Stimulated activated CD4-positive, alpha-beta T cell treated with anti-CD3 and anti-CD28 coated beads, Interleukin-12 subunit alpha, Interleukin-12 subunit beta, amount 100 ng/mL, for 48 hours (primary cell): ENCODE measurements at regions not wholly inside any gene's neighbourhood (a gene's known extent, or its start where the extent isn't known, plus 50 kb on each side); places are given as distances from the start of the nearest gene placed in this dataset.
A peak's percentile ranks its signal among the peaks of the same experiment; 100 is the strongest.
"Not testable (repeated sequence)": the region's sequence is repeated elsewhere in the genome, so short reads cannot be mapped to it uniquely, and the experiment has no call there.

Experiments
- DNase-seq, 3 donors: peaks; one replicate each; pipeline ENCODE4 v3.0.0-alpha.2; 2020; ENCODE audit warnings: low read depth in 2 of 3, low spot score in 1 of 3

DNA sequence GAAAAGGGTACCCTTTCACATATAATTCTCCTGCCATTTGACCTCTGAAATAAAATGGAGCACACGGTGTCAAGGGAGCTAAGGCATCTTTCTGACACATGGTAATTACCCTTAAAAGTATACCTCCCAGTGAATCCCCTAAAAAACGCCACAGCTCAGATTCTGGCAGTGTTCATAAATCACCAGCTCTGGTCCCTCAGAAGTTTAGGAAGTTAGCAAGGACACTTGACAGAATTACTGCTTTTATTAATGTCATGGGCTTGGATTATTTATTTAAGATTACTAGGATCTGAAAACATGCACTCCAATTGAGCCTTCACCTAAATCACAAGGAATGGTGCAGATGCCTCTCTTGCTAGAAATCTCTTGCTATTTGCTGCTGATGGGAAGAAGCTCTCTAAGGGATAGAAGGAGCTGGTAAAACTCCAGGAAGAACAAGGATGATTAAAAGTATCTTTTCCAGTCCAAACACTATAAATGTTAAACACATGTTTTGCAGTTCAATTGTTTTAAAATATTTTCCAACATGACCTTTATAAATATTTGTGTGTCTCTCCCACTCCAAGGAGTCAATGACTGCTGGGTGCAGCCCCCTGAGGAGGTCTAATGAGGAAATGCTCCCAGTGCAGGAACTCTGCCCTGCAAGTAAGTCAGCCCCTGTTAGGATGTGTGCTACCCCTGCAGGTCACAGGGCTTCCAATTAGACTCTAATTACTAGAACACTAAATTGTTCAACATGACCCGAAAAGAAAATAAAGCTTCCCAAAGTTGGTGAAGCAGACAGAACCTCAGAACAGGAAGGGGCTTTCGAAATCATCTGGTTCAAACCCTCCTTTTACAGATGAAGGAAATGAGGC, 230.3 kb downstream of the TFAP2A start:
- DNase-seq, result no peak

DNA sequence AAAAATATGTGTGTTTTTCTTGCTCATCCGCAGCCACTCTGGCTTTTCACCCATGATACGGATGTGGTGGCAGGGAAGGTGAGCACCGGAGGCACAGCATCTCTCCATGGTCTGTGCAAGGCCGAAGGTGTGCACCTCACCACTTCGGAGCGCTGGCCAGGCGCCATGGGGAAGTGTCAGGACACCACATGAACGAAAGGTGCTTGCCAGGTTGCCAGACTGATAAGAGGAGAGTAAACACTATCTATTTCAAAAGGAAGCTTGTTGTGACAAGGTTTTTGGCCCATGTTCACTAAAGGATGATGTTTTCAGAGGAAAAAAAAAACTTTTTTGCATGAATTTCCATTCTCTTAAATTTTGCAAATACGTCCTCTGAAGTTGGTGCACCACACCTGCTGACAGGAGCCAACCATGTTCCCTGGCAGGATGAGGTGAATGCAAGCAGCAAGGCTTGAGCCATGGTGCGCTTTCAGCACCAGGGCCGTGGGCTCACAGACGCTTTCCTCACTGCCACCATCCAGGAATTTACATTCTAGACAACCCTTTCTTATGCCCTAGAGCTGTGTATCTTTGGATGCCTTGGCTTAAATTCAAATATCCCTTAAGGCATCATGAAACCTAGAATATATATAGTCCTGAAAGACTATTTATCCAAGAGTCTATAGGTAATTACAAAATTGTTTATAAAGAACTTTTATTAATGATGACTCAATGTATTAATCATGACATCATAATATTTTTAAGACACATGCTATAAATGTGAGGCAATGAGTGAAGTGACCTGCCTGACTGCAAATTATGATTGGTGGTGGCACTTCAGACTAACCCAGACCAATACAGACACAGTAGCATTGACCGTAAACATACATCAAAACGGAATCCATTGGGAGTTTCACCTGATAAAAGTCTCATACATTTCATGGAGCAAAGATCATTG, 234.5 kb downstream of the TFAP2A start:
- DNase-seq, result no peak

DNA sequence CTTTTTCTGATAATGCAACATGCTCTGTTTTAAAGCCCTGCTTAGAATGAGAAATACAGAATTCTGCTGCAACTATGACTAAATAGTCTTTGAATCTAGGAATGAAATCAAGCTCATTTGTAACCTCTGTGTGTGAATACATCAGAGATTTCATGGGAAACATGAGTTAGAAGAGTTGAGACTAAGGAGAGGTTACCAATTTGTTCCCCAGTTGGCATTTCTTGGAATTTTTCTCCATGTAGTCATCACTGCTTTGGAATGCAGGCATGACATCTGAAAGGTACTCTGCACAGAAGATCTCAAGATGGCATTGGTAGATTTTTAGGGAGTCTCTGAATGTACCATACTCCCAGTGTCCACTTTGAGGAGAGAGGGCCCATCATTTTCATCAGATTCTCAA, 237.2 kb downstream of the TFAP2A start:
- DNase-seq, result no peak

DNA sequence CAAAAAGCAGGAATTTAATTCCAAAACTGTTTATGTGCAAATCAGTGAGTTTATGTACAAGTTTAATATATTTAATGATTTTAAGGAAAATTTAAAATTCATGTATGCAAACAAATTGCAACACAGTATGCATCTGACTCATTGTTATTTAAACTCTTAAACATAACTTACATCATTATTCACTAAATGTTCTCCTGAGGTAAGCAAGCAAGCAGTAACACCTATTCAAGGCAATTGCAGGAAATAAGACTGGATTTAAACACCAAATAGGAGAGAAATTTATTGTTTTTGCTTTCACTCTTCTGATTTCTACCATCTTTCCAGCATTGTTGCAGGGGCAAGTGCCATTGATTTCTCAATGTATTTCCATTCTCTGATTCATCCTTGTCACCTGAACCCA, 239.5 kb downstream of the TFAP2A start:
- DNase-seq, result no peak

DNA sequence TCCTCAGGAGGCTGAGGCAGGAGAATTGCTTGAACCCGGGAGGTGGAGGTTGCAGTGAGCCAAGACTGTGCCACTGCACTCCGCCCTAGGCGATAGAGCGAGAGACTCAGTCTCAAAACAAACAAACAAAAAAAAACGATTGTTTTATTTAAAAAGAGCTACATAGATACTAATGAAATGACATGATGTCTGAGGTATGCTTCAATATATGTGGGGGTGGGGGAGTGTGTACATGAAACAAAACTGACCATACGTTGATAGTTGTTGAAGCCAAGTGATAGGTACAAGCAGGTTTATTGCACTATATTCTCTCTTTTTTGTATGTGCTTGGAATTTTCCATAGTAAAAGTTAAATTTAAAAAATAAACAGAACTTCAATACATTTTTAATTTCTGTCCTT, 240.1 kb downstream of the TFAP2A start:
- DNase-seq, result no peak

DNA sequence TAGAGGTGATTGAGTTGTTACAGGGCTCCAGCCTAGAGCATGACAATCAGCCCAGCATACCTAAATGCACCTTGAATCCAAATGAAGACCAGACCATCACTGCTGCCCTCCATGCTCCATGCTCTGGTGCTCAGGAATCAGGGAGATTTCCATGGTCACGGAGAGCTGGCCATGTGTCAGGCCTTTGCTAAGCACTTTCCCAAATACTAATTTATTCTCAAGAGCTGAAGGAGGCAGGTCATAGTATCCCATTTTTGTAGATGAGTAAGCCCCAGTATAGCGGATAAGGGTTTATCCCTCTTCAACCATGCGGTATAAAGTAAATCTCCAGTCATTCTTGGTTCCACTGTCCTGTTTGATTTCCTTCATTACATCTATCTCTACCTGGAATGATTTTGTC, 240.8 kb downstream of the TFAP2A start:
- DNase-seq, result no peak

DNA sequence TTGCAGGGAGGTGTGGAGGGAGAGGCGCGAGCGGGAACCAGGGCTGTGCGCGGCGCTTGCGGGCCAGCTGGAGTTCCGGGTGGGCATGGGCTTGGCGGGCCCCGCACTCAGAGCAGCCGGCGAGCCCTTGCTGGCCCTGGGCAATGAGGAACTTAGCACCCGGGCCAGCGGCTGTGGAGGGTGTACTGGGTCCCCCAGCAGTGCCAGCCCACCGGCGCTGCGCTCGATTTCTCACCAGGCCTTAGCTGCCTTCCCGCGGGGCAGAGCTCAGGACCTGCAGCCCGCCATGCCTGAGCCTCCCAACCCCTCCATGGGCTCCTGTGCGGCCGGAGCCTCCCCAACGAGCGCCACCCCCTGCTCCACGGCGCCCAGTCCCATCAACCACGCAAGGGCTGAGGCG, 243.2 kb downstream of the TFAP2A start:
- DNase-seq, result not testable (repeated sequence)

DNA sequence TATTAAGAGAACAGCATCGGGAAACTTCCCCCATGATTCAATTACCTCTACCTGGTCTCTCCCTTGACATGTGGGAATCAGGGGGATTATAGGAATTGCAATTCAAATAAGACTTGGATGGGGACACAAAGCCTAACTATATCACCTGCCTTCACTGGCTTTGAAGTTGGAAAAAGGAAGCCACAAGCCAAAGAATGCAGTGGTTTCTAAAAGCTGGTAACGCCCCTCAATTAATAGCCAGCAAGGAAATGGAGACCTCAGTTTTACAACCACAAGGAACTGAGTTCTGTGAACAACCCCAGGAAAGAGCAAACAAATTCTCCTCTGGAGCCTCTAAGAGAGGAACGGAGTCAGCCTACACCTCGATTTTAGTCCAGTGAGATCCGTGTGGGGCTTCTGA, 244.1 kb downstream of the TFAP2A start:
- no peak for DNase-seq

DNA sequence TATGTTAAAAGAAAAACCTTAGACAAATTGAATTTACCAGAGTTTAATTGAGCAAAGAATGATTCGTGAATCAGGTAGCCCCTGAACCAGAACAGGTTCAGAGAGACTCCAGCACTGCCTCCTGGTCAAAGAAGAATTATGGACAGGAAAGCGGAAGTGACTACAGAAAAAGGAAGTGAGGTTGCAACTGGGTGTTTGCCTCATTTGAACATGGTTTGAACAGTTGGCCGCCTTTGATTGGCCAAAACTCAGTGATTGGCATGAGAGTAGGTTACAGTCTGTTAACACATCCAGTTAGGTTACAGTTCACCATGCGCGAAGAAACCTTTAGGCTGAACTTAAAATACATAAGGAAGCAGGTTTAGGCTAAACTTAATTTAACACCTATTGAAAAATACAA, 248.8 kb downstream of the TFAP2A start:
- no peak for DNase-seq

DNA sequence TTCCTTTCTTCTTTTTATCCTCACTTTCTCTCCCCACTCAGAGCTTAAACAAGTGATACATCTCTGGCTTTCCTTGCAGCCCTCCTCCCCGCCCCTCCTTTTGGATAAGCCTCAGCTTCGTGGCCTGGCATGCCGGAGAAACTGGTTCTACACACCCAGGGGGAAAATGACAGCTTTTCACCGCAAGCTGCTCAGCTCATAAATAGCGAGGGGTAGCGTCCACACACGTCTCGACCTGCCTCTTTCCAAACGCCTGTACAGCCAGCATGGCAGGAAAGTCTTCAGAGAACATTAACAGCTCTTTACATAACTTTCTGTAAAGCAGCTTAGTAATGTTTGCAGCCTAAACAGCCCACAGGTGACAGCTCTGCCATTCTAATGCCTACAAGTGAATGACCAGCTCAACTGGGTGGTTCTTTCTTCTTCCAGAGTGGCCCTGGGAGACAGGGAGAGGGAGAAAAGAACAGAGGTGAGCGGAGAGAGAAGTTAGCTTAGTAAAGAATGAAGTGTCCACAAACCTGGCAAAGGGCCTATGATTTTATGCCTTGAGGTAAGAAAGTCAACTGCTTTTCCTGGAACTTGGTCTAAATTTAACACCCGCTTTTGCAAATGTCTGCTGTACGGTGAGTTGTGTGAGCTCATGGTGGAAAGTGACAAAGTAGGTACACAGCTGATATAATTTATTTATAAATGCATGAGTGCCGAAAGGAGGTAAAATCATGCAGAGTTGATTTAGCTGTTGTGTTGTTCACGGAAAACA, 251.5 kb downstream of the TFAP2A start:
- DNase-seq, result no peak

DNA sequence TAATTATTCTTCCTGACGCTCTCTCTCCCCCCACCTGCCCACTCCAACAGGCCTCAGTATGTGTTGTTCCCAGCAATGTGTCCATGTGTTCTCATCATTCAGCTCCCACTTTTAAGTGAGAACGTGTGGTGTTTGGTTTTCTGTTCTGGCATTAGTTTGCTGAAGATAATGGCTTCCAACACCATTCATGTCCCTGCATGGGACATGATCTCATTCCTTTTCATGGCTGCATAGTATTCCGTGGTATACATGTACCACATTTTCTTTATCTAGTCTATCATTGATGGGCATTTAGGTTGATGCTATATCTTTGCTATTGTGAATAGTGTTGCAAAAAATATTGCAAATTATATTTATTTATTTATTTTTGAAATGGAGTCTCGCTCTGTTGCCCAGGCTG, 258.0 kb downstream of the TFAP2A start:
- DNase-seq, result no peak

DNA sequence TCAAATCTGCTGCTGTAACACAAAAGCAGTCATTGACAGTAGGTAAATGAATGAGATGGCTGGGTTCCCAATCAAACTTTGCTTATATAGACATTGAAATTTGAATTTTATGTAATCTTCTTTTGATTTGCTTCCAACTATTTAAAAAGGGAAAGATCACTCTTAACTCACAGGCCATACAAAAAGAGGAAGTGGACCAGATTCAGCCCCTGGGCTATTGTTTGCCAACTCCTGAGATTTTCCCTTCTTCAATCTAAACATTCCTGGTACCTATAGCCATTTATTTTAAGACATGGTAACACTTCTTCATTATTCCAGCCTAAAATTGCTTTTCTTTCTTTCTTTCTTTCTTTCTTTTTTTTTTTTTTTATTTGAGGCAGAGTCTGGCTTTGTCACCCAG, 260.6 kb downstream of the TFAP2A start:
- DNase-seq, result no peak

DNA sequence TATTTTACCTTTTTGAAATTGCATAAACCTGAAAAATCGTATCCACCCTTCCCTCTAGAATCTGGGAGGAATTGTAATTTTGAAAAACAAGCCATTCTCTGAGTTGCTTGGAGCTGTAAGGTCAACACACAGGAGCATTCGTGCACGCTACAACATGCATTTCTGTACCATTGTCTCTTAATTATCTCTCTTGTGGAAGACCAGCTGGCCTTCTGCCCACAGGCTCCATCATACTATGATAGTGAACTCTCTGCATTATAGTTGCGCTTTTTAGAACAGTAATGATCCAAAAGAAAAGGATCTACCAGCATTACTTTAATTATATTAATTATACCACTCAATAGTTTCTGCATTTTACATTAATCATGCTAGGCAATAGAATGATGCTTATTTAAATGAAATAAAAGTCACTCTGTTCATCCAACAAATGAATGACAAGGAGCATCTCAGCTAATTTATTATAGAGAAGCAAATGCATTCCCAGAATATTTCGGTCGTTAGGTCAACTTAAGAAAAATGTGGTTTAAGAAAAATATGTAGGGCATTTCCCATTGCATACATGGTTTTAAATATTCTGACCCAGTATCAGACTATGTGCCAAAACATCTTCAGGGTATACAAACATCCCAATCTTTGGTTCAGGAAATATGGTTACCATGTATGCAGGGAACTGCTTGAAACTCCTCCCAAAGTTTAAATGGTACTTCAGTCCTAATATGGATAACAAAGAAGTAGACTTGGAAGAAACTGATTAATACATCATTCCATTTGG, 263.5 kb downstream of the TFAP2A start:
- DNase-seq, result no peak

DNA sequence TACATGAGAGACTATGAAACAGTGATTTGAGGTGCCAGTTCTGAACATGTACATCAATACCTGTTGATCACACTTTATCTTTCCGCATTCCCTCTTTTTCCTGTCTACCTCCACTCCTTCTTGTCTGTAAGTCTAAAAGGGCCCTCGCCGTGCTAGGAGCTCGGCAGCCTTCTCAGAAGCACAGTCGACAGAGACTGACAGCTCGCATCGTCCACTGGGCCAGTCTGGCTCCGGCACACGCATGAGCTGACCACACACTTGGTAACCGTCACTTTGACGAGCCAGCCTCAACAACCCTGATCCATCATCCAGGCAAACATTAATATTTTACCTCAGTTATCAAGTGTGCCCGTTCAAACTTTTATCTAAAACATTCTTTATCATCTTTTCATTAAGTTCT, 265.3 kb downstream of the TFAP2A start:
- DNase-seq, result no peak

DNA sequence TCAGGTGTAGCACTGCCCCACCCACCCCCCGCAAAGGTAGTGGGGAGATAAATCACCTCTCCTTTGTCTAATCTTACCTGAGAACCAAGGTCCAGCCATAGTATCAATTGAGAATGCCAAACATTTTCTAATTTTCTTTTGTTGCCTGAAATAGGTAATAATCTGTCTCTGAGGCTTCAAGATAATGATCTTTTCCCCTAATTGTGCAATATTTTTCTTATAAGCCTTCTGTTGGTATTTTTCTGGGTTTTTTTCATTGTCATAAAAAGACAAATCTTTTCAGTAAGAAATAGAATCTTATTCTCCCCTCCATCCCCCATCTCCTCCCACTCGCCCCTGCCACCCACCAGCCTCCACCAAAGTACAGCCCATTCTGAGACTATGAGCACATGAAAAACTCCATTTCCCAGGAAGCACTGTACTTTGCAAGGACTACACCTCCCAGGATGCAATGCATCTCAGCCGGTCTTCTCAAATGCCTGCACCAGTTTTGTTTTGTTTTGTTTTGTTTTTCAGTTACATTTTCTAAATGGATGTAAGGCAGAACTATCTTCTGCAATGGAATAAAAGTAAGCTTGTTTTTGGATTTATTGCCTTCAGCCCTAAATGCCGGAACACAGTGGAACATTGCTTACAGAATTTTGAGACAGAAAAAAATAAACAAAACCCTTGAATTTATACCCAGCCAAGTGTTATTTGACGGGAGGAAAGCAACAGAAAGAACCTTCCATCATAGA, 268.0 kb downstream of the TFAP2A start:
- peak in 1 of 3 donors; percentile 5 for DNase-seq

DNA sequence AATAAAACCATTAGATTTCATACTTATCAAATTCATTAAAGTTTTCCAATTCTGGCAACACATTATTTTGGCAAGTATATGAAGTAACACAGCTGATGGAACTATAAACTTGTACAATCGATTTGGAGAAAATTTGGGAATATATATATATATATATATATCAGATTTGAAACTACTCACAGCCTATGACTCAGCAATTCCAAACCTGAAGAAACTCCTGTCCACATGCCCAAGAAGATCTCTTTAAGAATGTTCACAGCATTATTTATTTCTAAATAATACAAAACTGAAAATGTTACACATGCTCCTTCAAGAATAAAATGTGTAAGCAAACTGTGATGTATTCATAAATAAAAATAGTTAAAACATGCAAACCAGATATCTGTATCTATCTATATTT, 270.1 kb downstream of the TFAP2A start:
- no peak for DNase-seq

DNA sequence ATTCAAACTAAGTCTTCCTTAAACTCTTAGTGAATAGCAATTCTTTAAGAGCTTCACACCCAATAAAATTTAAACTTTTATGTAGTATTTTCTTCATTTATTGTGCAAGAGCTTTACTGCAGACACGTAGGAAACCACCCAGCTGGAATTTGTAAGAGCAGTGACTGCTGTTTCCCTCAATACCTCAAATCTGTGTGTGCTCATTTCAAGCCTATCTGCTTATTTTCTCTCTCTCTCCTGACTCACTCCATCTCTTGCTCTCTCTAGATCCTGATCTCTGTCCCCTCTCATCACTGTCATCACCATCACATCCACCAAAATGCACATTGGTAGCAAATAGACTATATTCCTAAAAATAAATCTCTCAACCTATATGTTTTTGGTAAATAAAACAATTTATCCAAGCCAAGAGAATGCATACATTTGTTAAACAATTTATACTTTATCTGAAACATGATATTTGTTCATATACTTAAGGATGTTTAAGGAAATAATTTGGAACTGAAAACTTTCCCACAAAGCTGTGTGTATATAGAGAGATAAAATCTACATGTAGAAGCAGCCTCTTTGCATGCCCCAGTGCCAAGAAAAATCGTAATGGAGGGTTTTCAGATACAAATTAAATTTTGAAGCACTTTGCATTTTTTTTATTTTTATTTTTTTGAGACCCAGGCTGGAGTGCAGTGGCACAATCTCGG, 273.0 kb downstream of the TFAP2A start:
- no peak for DNase-seq

DNA sequence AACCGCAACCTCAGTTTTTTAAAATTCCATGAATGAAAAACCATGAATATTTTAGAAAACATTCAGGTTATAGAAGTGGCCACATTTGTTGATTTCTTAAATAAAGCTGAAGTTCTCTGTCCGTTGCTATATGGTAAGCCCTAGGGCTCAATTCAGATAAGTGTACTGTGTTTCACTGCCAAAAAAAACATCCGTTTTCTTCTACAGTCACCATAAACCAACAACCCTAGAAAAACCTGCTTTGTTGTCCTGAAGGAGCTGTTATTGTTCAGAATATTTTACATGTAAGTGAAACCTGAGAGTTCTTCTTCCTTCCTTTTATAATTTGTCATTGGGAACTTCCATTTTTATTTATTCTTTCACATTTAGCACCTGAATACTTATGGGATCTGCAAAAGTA, 274.1 kb downstream of the TFAP2A start:
- no peak for DNase-seq

DNA sequence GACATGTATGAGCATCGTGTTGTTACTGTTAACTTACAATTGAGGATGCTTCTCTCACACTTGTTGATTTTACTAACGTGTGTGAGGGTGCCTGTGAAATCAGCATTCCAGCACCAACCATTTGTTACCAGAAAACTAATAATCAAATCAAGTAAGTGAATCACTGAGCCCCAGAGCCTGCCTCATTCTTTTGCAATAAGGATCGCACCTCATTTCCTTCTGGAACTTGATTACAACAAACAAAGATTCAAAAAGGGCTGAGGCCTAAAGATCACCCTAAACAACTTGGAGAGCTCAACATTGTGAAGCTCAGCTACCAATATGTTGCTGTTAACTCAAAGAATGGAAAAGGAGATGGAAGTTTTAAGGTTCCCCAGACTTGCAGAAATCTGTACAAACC, 274.7 kb downstream of the TFAP2A start:
- DNase-seq, result no peak
